HL-60 (cell line): ENCODE measurements at regions not wholly inside any gene's neighbourhood (a gene's known extent, or its start where the extent isn't known, plus 50 kb on each side); places are given as distances from the start of the nearest gene placed in this dataset.

Experiments
- DNase-seq, 2 experiments: peaks; one replicate each; pipeline ENCODE4 v3.0.0-alpha.2; 2010 to 2020; ENCODE audit warnings: low read depth in 1 of 2, low spot score in 1 of 2
- H3K27ac ChIP-seq: fragments of 250-450 bp; sonication (Bioruptor Pico); replicated peaks from 2 replicates; pipeline ENCODE4 v1.5.1; 2020; ENCODE audit warnings: mild to moderate bottlenecking, moderate library complexity
- H3K27me3 ChIP-seq: fragments of 250-450 bp; sonication (Bioruptor Pico); 2 replicates; pipeline ENCODE4 v1.5.1; 2021; ENCODE audit warnings: mild to moderate bottlenecking, moderate library complexity; ENCODE audit not compliant: insufficient read depth, poor library complexity, severe bottlenecking
- H3K4me3 ChIP-seq: replicated peaks from 2 replicates; pipeline ENCODE4 v1.5.1; 2011; ENCODE audit warnings: mild to moderate bottlenecking, control low read depth, low read length; ENCODE audit not compliant: insufficient read depth
- GABPA ChIP-seq: IDR thresholded peaks from 2 replicates; pipeline ENCODE4 v1.6.1; 2012; ENCODE audit warnings: low read depth
- POLR2AphosphoS5 ChIP-seq: IDR thresholded peaks from 2 replicates; pipeline ENCODE4 v1.6.1; 2012; ENCODE audit warnings: low read depth
- SPI1 ChIP-seq: IDR thresholded peaks from 2 replicates; pipeline ENCODE4 v1.6.1; 2012; ENCODE audit warnings: low read depth, mild to moderate bottlenecking, borderline replicate concordance
- TF ChIP-seq, protein P1 (sequence below): IDR thresholded peaks from 2 replicates; pipeline ENCODE4 v1.6.1; 2012; ENCODE audit warnings: low read depth; ENCODE audit not compliant: insufficient replicate concordance
- TF ChIP-seq, protein P2 (sequence below): IDR thresholded peaks from one replicate; pipeline ENCODE4 v1.5.1; 2011; ENCODE audit warnings: low read length, control low read depth, inconsistent platforms; ENCODE audit not compliant: insufficient read depth

DNA sequence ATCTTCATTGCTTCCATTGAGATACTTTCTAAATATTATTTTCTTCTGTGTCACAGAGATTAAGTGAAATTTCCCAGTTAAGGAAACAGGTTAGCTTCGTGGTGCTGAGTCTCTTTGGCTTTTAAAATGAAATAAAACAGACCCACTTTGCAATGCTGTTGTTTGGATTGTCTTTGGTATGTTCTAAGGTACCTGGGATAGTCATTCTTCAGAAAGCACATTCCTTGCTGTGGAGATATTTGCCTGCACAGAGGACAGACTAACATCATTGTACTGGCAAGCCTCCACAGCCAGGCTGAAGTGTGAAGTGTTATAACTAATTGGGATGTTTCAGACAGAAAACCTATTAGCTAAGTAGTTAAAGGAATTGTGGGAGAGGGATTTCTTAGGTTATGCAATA is 148.8 kb upstream of the EPHA7 start:
- no peak for DNase-seq
- no peak overlapping the region for H3K27ac ChIP-seq
- H3K4me3 ChIP-seq: no peak overlapping the region
- TF ChIP-seq, protein P1, sequence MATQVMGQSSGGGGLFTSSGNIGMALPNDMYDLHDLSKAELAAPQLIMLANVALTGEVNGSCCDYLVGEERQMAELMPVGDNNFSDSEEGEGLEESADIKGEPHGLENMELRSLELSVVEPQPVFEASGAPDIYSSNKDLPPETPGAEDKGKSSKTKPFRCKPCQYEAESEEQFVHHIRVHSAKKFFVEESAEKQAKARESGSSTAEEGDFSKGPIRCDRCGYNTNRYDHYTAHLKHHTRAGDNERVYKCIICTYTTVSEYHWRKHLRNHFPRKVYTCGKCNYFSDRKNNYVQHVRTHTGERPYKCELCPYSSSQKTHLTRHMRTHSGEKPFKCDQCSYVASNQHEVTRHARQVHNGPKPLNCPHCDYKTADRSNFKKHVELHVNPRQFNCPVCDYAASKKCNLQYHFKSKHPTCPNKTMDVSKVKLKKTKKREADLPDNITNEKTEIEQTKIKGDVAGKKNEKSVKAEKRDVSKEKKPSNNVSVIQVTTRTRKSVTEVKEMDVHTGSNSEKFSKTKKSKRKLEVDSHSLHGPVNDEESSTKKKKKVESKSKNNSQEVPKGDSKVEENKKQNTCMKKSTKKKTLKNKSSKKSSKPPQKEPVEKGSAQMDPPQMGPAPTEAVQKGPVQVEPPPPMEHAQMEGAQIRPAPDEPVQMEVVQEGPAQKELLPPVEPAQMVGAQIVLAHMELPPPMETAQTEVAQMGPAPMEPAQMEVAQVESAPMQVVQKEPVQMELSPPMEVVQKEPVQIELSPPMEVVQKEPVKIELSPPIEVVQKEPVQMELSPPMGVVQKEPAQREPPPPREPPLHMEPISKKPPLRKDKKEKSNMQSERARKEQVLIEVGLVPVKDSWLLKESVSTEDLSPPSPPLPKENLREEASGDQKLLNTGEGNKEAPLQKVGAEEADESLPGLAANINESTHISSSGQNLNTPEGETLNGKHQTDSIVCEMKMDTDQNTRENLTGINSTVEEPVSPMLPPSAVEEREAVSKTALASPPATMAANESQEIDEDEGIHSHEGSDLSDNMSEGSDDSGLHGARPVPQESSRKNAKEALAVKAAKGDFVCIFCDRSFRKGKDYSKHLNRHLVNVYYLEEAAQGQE: no peak
- H3K27me3 ChIP-seq: no peaks in the 10 kb centered on the region

DNA sequence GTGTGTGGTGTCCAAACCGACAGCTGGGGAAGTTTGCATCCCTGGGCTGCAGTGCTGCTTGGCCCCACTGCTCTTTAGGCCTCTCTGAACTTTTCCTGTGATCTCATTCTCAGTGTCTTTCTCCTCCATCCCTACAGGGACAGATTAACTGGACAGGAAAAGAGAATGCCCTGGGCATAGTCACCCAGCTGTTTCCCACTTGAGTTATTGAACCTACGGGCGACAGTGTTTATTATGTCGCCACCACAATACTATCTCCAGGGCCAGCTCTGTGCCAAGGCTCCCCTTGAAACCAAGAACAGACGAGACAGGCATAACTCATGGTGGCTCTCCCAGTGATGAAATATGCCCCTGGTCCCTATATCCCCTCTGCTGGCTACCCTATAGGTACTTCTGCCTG is 147.8 kb upstream of the EPHA7 start:
- Histone ChIP-seq H3K27ac (no peak overlapping the region), H3K27me3 (no peaks in the 10 kb centered on the region), H3K4me3 (no peak overlapping the region)
- TF ChIP-seq SPI1: no peak
- TF ChIP-seq, protein P2, sequence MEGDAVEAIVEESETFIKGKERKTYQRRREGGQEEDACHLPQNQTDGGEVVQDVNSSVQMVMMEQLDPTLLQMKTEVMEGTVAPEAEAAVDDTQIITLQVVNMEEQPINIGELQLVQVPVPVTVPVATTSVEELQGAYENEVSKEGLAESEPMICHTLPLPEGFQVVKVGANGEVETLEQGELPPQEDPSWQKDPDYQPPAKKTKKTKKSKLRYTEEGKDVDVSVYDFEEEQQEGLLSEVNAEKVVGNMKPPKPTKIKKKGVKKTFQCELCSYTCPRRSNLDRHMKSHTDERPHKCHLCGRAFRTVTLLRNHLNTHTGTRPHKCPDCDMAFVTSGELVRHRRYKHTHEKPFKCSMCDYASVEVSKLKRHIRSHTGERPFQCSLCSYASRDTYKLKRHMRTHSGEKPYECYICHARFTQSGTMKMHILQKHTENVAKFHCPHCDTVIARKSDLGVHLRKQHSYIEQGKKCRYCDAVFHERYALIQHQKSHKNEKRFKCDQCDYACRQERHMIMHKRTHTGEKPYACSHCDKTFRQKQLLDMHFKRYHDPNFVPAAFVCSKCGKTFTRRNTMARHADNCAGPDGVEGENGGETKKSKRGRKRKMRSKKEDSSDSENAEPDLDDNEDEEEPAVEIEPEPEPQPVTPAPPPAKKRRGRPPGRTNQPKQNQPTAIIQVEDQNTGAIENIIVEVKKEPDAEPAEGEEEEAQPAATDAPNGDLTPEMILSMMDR: no peak
- TF ChIP-seq POLR2AphosphoS5: no peak
- no peak for TF ChIP-seq GABPA
- TF ChIP-seq, protein P1: no peak
- no peak for DNase-seq

DNA sequence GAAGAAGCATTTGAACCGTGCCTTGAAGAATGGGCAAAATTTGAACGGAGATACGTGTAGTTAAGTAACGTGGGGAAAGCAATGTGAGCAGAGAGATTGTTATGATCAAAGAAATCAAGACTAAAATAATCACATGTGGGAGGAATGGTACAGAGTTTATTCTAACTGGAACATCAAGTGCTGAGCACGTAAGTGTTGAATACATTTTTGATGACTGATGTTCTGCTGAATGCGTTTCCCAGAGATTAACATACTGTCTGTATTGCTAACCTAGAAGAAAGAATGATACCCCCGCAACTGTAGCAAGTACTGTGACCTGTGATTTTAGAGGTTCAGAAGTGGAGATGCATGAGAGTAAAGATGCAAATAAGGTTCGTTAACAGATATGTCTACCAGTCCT is 146.9 kb upstream of the EPHA7 start:
- Histone ChIP-seq H3K4me3 (no peak overlapping the region), H3K27ac (no peak overlapping the region), H3K27me3 (no peaks in the 10 kb centered on the region)
- no peak for DNase-seq
- TF ChIP-seq SPI1: no peak
- TF ChIP-seq, protein P1: no peak
- TF ChIP-seq POLR2AphosphoS5: no peak
- TF ChIP-seq GABPA: no peak
- TF ChIP-seq, protein P2: no peak

DNA sequence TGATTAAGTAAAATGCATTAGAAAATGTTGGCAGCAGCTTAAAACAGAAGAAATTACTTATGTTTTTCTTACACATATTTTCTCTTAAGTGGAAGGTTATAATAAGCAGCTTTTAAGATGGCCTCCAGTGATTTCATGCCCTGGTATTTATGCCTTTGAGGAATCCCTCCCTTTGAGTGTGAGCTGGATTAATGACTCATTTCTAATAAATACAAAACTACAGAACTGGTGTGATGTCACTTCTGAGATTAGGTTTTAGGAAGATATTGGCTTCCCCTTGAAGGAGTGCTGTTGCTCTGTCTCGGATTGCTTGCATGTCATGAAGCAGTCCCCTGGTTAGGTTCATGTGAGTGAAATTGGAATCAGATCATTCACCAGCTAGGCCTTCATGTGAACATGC is 143.2 kb upstream of the EPHA7 start:
- no peak for DNase-seq
- no peaks in the 10 kb centered on the region for H3K27me3 ChIP-seq
- no peak for TF ChIP-seq POLR2AphosphoS5
- no peak for TF ChIP-seq SPI1
- TF ChIP-seq, protein P2: no peak
- no peak for TF ChIP-seq GABPA
- TF ChIP-seq, protein P1: no peak
- H3K27ac ChIP-seq: no peak overlapping the region
- no peak overlapping the region for H3K4me3 ChIP-seq
